Activated T-helper 2 cell treated with anti-CD3 and anti-CD28 coated beads, Interferon-gamma antibody, Interleukin-2, Interleukin-4, amounts not matched to agents 10 μg/mL and 5 μg/mL and 100 μg/mL, durations not matched to agents 14 hours and 24 hours and 36 hours (primary cell): ENCODE measurements at regions not wholly inside any gene's neighbourhood (a gene's known extent, or its start where the extent isn't known, plus 50 kb on each side); places are given as distances from the start of the nearest gene placed in this dataset.
"Not testable (repeated sequence)": the region's sequence is repeated elsewhere in the genome, so short reads cannot be mapped to it uniquely, and the experiment has no call there.

Experiments used
- DNase-seq: peaks from one replicate; pipeline ENCODE4 v3.0.0; 2021; ENCODE audit warnings: low spot score
- H3K27ac Mint-ChIP-seq: one replicate; pipeline ENCODE4 v1.8.0; 2021; ENCODE audit warnings: mixed read lengths
- H3K27me3 Mint-ChIP-seq: one replicate; pipeline ENCODE4 v1.8.0; 2021; ENCODE audit warnings: low read depth, mixed read lengths
- H3K36me3 Mint-ChIP-seq: one replicate; pipeline ENCODE4 v1.8.0; 2021; ENCODE audit warnings: low read depth, mixed read lengths
- H3K4me1 Mint-ChIP-seq: one replicate; pipeline ENCODE4 v1.8.0; 2021; ENCODE audit warnings: low read depth, mixed read lengths
- H3K4me3 Mint-ChIP-seq: one replicate; pipeline ENCODE4 v1.8.0; 2021; ENCODE audit warnings: low read depth, mild to moderate bottlenecking, moderate library complexity, mixed read lengths
- H3K9me3 Mint-ChIP-seq: one replicate; pipeline ENCODE4 v1.8.0; 2021; ENCODE audit warnings: mixed read lengths
- intact Hi-C: fragments of 100-400 bp; cut with micrococcal nuclease; formaldehyde crosslinking; loops from one replicate; pipeline ENCODE4 v1.15.1; 2023

DNA sequence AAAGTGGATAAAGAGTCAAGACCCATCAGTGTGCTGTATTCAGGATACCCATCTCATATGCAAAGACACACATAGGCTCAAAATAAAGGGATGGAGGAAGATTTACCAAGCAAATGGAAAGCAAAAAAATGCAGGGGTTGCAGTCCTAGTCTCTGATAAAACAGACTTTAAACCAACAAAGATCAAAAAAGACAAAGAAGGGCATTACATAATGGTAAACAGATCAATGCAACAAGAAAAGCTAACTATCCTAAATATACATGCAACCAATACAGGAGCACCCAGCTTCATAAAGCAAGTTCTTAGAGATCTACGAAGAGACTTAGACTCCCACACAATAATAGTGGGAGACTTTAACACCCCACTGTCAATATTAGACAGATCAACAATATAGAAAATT is 66.7 kb upstream of the LIPC start:
- H3K4me1 Mint-ChIP-seq = peaks cover 17% of the 10 kb centered on the region
- H3K36me3 Mint-ChIP-seq, DNase-seq, H3K27ac Mint-ChIP-seq, intact Hi-C loops, H3K4me3 Mint-ChIP-seq, H3K27me3 Mint-ChIP-seq: not testable (repeated sequence)
- peaks cover 10% of the 10 kb centered on the region for H3K9me3 Mint-ChIP-seq

DNA sequence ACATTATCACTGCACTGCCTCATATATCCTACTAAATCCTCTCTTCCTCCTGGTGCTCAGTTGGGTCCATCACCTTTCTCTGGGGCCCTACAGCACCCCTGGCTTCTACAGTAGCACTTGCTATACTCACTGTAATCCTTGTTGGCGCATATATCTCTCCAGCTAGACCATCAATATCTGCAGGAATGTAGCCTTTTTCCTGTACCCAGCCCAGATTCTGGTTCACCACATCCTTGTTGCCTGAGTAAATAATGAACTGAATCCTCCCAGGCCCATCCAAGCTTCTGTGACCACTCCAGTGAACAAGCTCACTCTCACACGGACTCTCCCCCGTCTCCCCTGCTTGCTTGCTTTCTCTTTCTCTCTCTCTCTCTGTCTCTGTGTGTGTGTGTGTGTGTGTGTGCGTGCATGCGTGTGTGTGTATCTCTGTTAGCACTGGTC is 62.5 kb upstream of the LIPC start:
- H3K36me3 Mint-ChIP-seq = peaks cover 3% of the 10 kb centered on the region
- intact Hi-C loops = no loop called here
- H3K4me1 Mint-ChIP-seq = peaks cover 11% of the 10 kb centered on the region
- H3K27me3 Mint-ChIP-seq = peaks cover 2% of the 10 kb centered on the region
- H3K9me3 Mint-ChIP-seq = peaks cover 25% of the 10 kb centered on the region
- peak overlapping the region; percentile 58 for H3K4me3 Mint-ChIP-seq
- DNase-seq = peak; percentile 57
- H3K27ac Mint-ChIP-seq = peak overlapping the region; percentile 50

DNA sequence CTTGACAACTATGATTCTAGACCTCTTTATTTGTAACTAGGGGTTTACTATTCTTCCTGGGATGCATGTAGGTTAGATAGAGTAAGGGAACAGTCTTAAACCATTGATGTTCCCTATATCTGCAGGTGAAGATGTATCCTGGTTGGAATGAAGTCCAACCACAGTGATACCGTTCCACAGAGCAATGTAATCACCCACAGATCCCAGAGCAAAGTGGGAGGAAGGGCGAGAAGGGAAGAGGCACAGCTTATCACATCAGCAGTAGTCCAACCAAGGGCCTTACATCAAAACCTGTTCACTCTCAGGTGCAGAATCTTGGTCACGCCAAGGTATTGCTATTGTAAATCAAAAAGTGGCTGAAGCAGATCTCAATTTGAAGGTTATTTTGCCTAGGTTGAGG is 61.8 kb upstream of the LIPC start:
- Mint-ChIP-seq H3K36me3 (peaks cover 3% of the 10 kb centered on the region), H3K27me3 (no peaks in the 10 kb centered on the region), H3K4me3 (no peak overlapping the region), H3K27ac (no peak overlapping the region), H3K4me1 (peaks cover 11% of the 10 kb centered on the region), H3K9me3 (peaks cover 21% of the 10 kb centered on the region)
- DNase-seq = no peak
- intact Hi-C loops = loop anchor here (10.0 kb wide), 1 partner anchor 55 kb away; no protein-coding TSS in a partner anchor

DNA sequence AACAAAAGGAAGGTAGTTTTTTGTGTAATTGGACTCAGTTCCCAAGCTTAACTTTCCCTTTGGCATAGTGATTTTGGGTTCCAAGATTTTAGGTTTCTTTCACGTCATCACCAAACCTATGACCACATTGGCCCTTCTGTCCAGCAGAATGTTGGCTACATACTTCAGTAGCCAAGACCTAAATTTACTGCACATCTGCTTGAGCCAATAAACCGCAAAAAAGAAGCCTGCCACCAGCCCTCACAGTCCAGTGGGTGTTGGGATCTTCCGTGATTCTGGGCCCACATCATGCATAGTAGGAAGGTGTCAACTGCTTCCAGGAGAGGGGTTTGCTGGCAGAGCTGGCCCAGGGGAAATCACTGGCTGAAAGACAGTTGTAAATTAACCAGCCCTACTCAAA is 57.6 kb upstream of the LIPC start:
- no peaks in the 10 kb centered on the region for H3K27me3 Mint-ChIP-seq
- H3K4me3 Mint-ChIP-seq = no peak overlapping the region
- peaks cover 8% of the 10 kb centered on the region for H3K4me1 Mint-ChIP-seq
- intact Hi-C loops = loop anchor here (10.0 kb wide), 1 partner anchor 59 kb away; no protein-coding TSS in a partner anchor
- DNase-seq = no peak
- H3K36me3 Mint-ChIP-seq = peaks cover 3% of the 10 kb centered on the region
- H3K9me3 Mint-ChIP-seq = peaks cover 18% of the 10 kb centered on the region
- no peak overlapping the region for H3K27ac Mint-ChIP-seq

DNA sequence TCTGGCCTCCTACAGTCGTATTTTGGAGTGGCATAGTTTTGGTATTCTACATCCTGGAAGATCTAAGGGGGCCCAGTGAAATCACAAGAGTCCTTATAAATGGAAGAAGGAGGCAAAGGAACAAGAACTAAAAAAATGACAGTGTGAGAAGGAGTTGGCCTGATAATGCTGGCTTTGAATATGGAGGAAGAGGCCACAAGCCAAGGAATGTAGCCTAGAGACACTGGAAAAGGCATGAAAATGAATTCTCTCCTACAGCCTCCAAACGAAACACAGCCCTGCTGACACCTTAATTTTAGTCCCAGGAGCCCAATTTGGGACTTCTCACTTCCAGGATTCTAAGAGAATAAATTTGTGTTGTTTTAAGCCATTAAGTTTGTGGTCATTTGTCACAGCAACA is 54.6 kb upstream of the LIPC start:
- DNase-seq = no peak
- intact Hi-C loops = loop anchor here (10.0 kb wide), 1 partner anchor 62 kb away; no protein-coding TSS in a partner anchor
- Mint-ChIP-seq H3K27ac (no peak overlapping the region), H3K9me3 (peaks cover 3% of the 10 kb centered on the region), H3K4me1 (no peaks in the 10 kb centered on the region), H3K36me3 (no peaks in the 10 kb centered on the region), H3K27me3 (no peaks in the 10 kb centered on the region), H3K4me3 (no peak overlapping the region)

DNA sequence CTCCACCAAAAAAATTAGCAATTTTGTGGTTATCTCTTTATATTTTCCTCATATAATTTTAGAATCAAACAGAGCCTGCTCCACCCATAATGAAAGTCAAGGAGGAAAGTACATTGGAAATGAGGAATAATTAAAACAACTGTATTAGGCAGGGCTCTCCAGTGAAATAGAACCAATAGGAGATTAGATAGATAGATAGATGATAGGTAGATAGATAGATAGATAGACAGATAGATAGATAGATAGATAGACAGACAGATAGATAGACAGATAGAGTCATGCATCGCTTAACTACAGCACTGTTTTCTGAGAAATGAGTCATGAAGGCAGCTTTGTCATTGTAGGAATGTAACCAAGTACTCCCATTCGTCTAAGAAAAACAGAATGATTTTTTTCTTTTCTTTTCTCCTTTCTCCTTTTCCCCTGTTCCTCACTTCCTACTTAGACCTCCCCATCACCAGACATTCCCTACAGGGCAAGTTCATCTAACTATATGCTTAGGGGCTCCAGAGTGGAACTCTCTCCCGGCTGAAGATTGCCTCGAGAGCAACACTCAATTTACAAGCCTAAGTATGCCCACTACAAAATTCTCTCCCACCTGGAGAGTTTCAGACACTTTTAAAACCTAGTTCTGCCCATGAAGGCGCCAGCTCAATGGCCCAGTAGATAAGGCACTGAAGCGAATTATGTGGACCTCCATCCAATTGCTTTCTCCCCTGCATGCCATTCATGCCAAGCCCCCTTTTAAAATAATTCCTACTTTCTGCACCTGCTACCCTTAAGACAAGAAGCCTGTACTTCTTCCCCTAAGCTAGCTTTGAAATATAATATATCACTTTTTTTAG is 53.3 kb upstream of the LIPC start:
- Mint-ChIP-seq H3K4me1 (no peaks in the 10 kb centered on the region), H3K27ac (no peak overlapping the region), H3K4me3 (no peak overlapping the region), H3K36me3 (no peaks in the 10 kb centered on the region), H3K27me3 (no peaks in the 10 kb centered on the region), H3K9me3 (no peaks in the 10 kb centered on the region)
- no peak for DNase-seq
- intact Hi-C loops = loop anchor here (10.0 kb wide), 1 partner anchor 64 kb away; no protein-coding TSS in a partner anchor

DNA sequence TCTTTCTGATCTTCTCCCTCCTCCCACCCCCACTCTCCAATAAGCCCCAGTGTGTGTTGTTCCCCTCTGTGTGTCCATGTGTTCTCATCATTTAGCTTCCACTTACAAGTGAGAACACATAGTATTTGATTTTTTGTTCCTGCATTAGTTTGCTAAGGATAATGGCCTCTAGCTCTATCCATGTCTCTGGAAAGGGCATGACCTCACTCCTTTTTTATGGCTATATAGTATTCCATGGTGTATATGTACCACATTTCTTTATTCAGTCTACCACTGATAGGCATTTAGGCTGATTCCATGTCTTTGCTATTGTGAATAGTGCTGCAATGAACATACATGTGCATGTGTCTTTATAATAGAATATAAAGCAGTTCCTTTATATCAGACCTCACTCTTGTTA is 52.3 kb upstream of the LIPC start:
- H3K9me3 Mint-ChIP-seq, H3K27me3 Mint-ChIP-seq, H3K4me3 Mint-ChIP-seq, H3K4me1 Mint-ChIP-seq, H3K27ac Mint-ChIP-seq, H3K36me3 Mint-ChIP-seq, DNase-seq: not testable (repeated sequence)
- intact Hi-C loops = loop anchor here (10.0 kb wide), 1 partner anchor 65 kb away; no protein-coding TSS in a partner anchor

DNA sequence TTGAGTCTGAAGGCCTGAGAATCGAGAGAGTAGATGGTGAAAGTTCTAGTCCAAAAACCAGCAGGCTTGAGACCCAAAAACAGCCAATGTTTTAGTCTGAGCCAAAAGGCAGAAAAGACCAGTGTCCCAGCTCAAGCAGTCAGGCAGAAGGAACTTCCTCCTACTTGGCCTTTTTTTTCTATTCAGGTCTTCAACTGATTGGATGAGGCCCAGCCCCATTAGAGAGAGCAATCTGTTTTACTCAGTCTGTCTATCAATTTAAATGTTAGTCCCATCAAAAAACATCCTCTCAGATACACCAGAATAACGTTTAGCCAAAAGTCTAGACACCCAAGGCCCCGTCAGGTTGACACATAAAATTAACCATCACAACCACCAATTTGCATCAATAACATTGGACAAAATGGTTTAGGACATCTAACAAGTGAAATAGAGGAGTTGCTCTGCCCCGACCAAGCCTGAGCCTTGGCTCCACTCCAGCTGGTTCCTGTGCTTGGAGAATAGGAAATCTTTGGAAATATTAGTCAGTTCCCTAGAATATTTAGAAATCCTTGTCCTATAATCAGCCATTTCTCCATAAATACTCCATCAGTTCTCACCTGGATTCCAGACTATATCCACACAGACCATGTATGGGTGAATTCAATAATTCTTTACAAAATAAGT is 51.4 kb upstream of the LIPC start:
- H3K27me3 Mint-ChIP-seq = no peaks in the 10 kb centered on the region
- DNase-seq = no peak
- intact Hi-C loops = no loop called here
- peaks cover 10% of the 10 kb centered on the region for H3K4me1 Mint-ChIP-seq
- H3K9me3 Mint-ChIP-seq = no peaks in the 10 kb centered on the region
- H3K36me3 Mint-ChIP-seq = no peaks in the 10 kb centered on the region
- no peak overlapping the region for H3K4me3 Mint-ChIP-seq
- H3K27ac Mint-ChIP-seq = no peak overlapping the region

DNA sequence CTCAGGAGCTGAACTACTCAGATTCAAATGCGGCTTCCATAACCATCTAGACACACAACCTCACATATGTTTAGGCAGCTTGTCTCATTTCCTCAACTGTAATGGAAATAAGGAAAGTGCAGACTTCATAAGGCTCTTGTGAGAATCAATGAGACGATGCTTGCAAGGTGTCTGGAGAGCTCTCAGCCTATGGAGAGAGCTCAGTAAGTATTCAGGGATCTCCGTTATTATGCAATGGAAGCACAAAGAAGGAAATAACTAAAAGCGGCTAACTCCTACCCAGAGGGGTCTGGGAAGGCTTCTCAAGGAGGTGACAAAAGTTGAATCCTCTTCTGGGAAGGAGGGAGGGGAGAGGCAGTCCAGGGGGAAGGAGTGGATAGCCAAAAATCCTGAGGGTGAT is 50.1 kb upstream of the LIPC start:
- intact Hi-C loops = no loop called here
- Mint-ChIP-seq H3K4me1 (peaks cover 10% of the 10 kb centered on the region), H3K4me3 (no peak overlapping the region), H3K36me3 (no peaks in the 10 kb centered on the region), H3K27ac (no peak overlapping the region), H3K9me3 (no peaks in the 10 kb centered on the region), H3K27me3 (no peaks in the 10 kb centered on the region)
- no peak for DNase-seq
